ENCODE measurements at regions not wholly inside any gene's neighbourhood (a gene's known extent, or its start where the extent isn't known, plus 50 kb on each side); places are given as distances from the start of the nearest gene placed in this dataset.

- ATAC-seq, result no peak
- H3K4me3 ChIP-seq, result no peak overlapping the region
- H3K4me2 ChIP-seq, result no peak overlapping the region
- ChIA-PET POLR2A (no interaction called here), CTCF (interaction anchor here (0.8 kb wide), 1 partner anchor 261 kb away, joined by 3 read pairs; no protein-coding TSS in a partner anchor)
- no peaks in the 10 kb centered on the region for H3K4me1 ChIP-seq
- H3K27ac ChIP-seq, result no peak overlapping the region
- peaks cover 15% of the 10 kb centered on the region for H3K9me3 ChIP-seq
- FAIRE-seq, result no peak
- DNase-seq (ENCODE audit: low read depth in 1 of 2, low spot score in 1 of 2), result no peak
- TF ChIP-seq MAFK (IDR thresholded peaks at IDR 0.05; ENCODE audit: partially characterized antibody) (peak; percentile 84), RAD21 (conservative IDR thresholded peaks at IDR 0.05 in 1 of 2, IDR thresholded peaks at IDR 0.05 in 1 of 2) (no peak), NFE2L2 (conservative IDR thresholded peaks at IDR 0.05; ENCODE audit: low read length) (peak; percentile 85), HOXA7 (CRISPR knock-in tag; IDR thresholded peaks at IDR 0.05) (no peak), MAZ (IDR thresholded peaks at IDR 0.05; ENCODE audit: borderline replicate concordance, low read depth, low read length) (no peak), FOXS1 (CRISPR knock-in tag; IDR thresholded peaks at IDR 0.05) (no peak)
- WGBS (ENCODE audit: missing lambda C conversion rate), result 28% methylated on average over 3 of the region's 3 CpGs
These were observed 253.3 kb upstream of the FOXF1 start for GRCh38 chr16:86256995-86257394.

DNA sequence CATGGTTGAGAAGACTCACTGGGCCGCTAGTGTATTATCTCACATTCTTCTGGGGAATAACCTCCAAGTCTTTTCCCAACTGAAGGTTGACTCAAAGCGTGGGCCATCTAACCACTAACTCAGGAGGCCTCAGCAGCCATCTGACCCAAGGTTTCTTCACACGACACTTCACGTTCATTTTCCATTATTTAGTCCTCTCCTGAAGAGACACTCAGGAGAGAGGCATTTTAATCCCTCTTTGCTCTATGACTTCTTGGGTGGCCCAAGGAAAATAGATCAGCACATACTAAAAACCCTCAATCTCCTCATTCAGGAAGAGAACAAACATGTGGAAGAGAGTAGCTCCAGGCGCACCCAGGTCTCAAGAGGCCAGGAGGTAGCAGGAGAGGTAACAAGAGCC is 252.8 kb upstream of the FOXF1 start:
- H3K4me2 ChIP-seq, result no peak overlapping the region
- ATAC-seq (no peak), DNase-seq (ENCODE audit: low read depth in 1 of 2, low spot score in 1 of 2) (no peak), FAIRE-seq (no peak)
- ChIA-PET CTCF (interaction anchor here (0.6 kb wide), 1 partner anchor 479 kb away, joined by 3 read pairs; no protein-coding TSS in a partner anchor), POLR2A (no interaction called here)
- H3K4me1 ChIP-seq, result no peaks in the 10 kb centered on the region
- 61% methylated on average over 5 of the region's 5 CpGs for WGBS (ENCODE audit: missing lambda C conversion rate)
- no peak overlapping the region for H3K27ac ChIP-seq
- H3K9me3 ChIP-seq, result peaks cover 15% of the 10 kb centered on the region
- TF ChIP-seq CBX8 (IDR thresholded peaks at IDR 0.05) (no peak), ESRRA (IDR thresholded peaks at IDR 0.05; ENCODE audit: borderline replicate concordance, low read length) (no peak), JUNB (IDR thresholded peaks at IDR 0.05) (no peak), HEYL (CRISPR knock-in tag; IDR thresholded peaks at IDR 0.05) (no peak), POLR2AphosphoS2 (conservative IDR thresholded peaks at IDR 0.05; ENCODE audit: low read length) (no peak), RAD21 (conservative IDR thresholded peaks at IDR 0.05 in 1 of 2, IDR thresholded peaks at IDR 0.05 in 1 of 2) (no peak), ELK1 (IDR thresholded peaks at IDR 0.05; ENCODE audit: low read depth, low read length) (no peak), ZC3H11A (IDR thresholded peaks at IDR 0.05) (no peak), SREBF2 (IDR thresholded peaks at IDR 0.05) (no peak), RNF2 (IDR thresholded peaks at IDR 0.05; ENCODE audit: borderline replicate concordance, low read depth) (no peak), TFCP2L1 (CRISPR knock-in tag; IDR thresholded peaks at IDR 0.05) (no peak), KDM5A (IDR thresholded peaks at IDR 0.05) (no peak), HOXB13 (CRISPR knock-in tag; IDR thresholded peaks at IDR 0.05; ENCODE audit: low read depth) (no peak), RARB (CRISPR knock-in tag; IDR thresholded peaks at IDR 0.05) (no peak), HDAC2 (IDR thresholded peaks at IDR 0.05) (no peak)
- TF ChIP-seq, protein P1, sequence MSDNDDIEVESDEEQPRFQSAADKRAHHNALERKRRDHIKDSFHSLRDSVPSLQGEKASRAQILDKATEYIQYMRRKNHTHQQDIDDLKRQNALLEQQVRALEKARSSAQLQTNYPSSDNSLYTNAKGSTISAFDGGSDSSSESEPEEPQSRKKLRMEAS (IDR thresholded peaks at IDR 0.05), result no peak
- H3K4me3 ChIP-seq, result no peak overlapping the region

GRCh38 chr16:86258713-86259112 is 251.6 kb upstream of the FOXF1 start:
- WGBS (ENCODE audit: missing lambda C conversion rate), result 53% methylated on average over 3 of the region's 3 CpGs
- Histone ChIP-seq H3K27ac (no peak overlapping the region), H3K4me3 (no peak overlapping the region), H3K4me2 (no peak overlapping the region), H3K4me1 (no peaks in the 10 kb centered on the region), H3K9me3 (peaks cover 15% of the 10 kb centered on the region)
- ChIA-PET CTCF (no interaction called here), POLR2A (no interaction called here)
- no peak for DNase-seq (ENCODE audit: low read depth in 1 of 2, low spot score in 1 of 2)
- no peak for FAIRE-seq
- no peak for ATAC-seq
- TF ChIP-seq POLR2AphosphoS2 (conservative IDR thresholded peaks at IDR 0.05; ENCODE audit: low read length) (no peak), RAD21 (conservative IDR thresholded peaks at IDR 0.05 in 1 of 2, IDR thresholded peaks at IDR 0.05 in 1 of 2) (no peak), JUN (IDR thresholded peaks at IDR 0.05) (no peak), GATA3 (IDR thresholded peaks at IDR 0.05; ENCODE audit: borderline replicate concordance) (no peak), NR3C1 (IDR thresholded peaks at IDR 0.05) (no peak), FOXS1 (CRISPR knock-in tag; IDR thresholded peaks at IDR 0.05) (no peak), JUNB (IDR thresholded peaks at IDR 0.05) (no peak), CEBPB (IDR thresholded peaks at IDR 0.05) (no peak)
- TF ChIP-seq, protein P2, sequence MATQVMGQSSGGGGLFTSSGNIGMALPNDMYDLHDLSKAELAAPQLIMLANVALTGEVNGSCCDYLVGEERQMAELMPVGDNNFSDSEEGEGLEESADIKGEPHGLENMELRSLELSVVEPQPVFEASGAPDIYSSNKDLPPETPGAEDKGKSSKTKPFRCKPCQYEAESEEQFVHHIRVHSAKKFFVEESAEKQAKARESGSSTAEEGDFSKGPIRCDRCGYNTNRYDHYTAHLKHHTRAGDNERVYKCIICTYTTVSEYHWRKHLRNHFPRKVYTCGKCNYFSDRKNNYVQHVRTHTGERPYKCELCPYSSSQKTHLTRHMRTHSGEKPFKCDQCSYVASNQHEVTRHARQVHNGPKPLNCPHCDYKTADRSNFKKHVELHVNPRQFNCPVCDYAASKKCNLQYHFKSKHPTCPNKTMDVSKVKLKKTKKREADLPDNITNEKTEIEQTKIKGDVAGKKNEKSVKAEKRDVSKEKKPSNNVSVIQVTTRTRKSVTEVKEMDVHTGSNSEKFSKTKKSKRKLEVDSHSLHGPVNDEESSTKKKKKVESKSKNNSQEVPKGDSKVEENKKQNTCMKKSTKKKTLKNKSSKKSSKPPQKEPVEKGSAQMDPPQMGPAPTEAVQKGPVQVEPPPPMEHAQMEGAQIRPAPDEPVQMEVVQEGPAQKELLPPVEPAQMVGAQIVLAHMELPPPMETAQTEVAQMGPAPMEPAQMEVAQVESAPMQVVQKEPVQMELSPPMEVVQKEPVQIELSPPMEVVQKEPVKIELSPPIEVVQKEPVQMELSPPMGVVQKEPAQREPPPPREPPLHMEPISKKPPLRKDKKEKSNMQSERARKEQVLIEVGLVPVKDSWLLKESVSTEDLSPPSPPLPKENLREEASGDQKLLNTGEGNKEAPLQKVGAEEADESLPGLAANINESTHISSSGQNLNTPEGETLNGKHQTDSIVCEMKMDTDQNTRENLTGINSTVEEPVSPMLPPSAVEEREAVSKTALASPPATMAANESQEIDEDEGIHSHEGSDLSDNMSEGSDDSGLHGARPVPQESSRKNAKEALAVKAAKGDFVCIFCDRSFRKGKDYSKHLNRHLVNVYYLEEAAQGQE (IDR thresholded peaks at IDR 0.05), result no peak
- TF ChIP-seq, protein P3, sequence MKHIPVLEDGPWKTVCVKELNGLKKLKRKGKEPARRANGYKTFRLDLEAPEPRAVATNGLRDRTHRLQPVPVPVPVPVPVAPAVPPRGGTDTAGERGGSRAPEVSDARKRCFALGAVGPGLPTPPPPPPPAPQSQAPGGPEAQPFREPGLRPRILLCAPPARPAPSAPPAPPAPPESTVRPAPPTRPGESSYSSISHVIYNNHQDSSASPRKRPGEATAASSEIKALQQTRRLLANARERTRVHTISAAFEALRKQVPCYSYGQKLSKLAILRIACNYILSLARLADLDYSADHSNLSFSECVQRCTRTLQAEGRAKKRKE (CRISPR knock-in tag; IDR thresholded peaks at IDR 0.05; ENCODE audit: low read depth), result no peak

All from A549 (cell line).